GM19372 (cell line): ENCODE measurements at regions not wholly inside any gene's neighbourhood (a gene's known extent, or its start where the extent isn't known, plus 50 kb on each side); places are given as distances from the start of the nearest gene placed in this dataset.

Experiments
- ATAC-seq: cut with Tn5 transposase; IDR thresholded peaks from one replicate; pipeline ENCODE4 v1.9.1; 2021; ENCODE audit warnings: mild to moderate bottlenecking, low read depth, moderate library complexity; ENCODE audit not compliant: unreplicated experiment

GRCh38 chr9:118336943-118337330 lies 632.7 kb downstream of the TLR4 start:
- no peak for ATAC-seq

- ATAC-seq, result no peak
Measured at GRCh38 chr9:118360036-118360435, 655.8 kb downstream of the TLR4 start.

- no peak for ATAC-seq
Measured at GRCh38 chr9:118362123-118362522, 657.9 kb downstream of the TLR4 start.

- no peak for ATAC-seq
Measured at GRCh38 chr9:118362596-118362995, 658.4 kb downstream of the TLR4 start.

DNA sequence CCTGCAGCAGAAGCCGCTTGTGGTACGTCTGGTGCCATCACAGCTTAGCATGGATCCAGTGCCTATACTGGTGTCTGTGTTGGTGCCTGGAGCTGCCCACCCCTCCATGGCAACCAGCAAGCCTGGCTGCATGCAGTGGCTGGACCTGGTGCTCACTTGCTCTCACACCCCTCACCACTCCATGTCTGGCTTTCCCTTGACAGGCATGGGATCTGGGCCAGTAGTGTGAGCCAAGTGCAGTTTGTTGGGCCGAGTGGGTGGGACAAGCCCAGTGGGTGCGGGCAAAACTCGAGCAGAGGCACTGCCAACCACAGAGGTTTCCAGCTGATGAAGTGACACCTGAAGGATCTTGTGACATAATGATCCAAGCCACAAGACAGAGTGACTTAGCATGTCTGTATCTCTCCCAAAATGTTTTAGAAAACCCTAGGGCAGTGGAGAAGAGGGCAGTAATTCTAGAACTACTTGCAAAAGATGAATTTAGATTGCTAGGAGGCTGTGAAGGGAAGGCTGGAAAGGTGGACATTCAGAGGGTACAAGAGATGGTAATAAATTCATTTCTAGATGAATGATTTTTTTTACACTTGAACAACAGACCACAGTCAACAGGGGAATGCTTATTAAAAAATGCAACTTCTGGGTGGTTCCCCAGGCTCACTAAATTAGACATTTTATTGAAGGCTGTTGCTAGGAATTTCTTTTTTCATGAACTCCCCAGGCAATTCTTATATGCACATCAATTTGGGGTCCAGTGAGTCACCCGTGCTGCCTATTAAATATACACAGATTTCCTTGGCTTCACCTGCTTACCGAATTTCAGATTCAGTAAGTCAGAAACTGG lies 660.3 kb downstream of the TLR4 start:
- ATAC-seq, result no peak

DNA sequence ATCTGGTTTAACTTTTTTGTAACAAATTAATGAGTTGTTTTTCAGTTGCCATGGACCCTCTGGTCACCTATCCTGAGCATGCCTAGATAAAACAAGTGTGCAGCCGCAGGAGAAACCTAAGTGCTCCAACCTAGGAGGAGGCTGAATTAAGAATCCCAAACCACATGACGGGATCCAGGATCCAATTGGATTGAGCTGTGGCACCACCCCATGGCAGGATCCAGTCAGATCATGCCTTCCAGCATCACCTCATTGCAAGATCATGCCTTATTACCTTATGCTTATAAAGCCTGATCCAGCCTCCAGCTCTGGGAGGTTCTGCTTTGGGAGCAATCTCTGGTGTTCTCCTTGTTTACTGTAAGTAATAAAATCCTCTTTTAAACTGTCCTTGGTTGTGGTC lies 662.0 kb downstream of the TLR4 start:
- ATAC-seq, result no peak

DNA sequence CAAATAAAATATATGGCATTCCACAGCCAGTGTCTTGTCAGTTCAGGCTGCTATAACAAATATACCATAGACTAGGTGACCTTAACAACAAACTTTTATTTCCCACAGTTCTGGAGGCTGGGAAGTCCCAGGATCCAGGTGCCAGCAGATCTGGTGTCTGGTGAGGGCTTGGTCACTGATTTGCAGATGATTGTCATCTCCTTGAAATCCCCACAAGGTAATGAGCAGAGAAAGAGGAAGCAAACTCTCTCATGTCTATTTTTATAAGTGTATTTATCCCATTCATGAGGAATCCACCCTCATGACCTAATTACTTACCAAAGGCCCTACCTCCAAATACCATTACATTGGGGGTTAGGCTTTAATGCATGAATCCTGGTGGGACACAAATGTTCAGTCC lies 663.2 kb downstream of the TLR4 start:
- ATAC-seq, result no peak

- ATAC-seq, result no peak
Measured at GRCh38 chr9:118384531-118385100, 680.4 kb downstream of the TLR4 start.

- ATAC-seq, result no peak
Measured at GRCh38 chr9:118395415-118395814, 691.2 kb downstream of the TLR4 start.

DNA sequence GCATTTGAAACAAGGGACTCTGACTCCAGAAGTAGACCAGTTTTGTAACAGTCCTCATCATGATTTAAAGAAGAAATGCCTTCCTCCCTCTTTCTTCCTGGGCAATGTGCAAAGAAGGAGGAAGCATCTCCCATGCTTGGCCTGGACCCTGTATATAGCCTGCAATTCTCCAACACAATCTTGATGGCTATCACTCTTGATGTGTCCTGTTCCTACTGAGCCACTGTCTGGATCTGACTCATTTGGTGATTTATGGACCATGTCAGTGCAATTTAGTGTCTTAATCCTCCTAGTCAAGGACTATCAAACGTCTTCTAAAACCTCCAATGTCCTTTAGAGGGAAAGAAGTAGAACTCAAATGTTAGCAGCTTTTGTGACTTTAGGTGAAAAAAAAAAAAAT lies 697.3 kb downstream of the TLR4 start:
- no peak for ATAC-seq

GRCh38 chr9:118414676-118415075 lies 710.5 kb downstream of the TLR4 start:
- ATAC-seq, result no peak

- ATAC-seq, result no peak
Measured at GRCh38 chr9:118418887-118419565, 714.8 kb downstream of the TLR4 start.

GRCh38 chr9:118419676-118420075 lies 715.5 kb downstream of the TLR4 start:
- ATAC-seq, result no peak

DNA sequence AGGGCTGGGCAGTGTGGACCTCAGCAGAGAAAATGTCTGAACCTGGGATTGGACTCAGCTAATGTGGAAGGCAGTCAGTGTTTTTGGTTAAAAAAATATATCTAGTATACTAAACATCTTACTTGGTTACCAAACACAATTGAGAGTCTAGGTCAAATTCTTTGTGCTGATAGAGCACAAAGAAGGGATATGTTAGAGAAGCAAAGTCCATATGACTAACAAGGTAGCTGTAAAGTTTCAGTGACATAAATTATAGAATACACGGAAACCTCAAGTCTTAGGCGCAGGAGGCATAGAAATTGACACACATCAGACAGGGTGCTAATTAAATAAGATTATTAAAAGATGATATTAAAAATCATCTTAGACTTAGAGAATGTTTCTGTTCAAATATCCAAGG lies 718.3 kb downstream of the TLR4 start:
- no peak for ATAC-seq

- ATAC-seq, result no peak
Measured at GRCh38 chr9:118423021-118423420, 718.8 kb downstream of the TLR4 start.

GRCh38 chr9:118423721-118424120 lies 719.5 kb downstream of the TLR4 start:
- no peak for ATAC-seq

GRCh38 chr9:118426772-118427171 lies 722.6 kb downstream of the TLR4 start:
- ATAC-seq, result no peak

DNA sequence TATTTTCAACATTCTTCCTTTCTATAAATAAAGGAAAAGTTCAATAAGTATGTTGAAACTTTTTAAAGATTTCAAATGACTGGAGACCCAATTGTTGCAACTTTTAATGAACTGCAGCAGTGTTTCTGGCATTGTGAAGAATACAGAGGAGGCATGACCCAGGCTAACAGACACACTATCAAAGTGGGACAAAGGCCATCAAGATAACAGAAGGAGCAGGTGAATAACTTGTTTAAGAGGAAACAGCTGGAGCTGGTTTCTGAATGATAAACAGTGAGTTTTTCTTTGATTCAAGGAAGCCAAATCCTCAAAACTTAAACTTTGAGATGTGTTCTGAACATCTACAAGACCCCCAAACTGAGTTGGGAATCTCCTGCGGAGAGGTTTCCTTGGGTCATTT lies 734.6 kb downstream of the TLR4 start:
- ATAC-seq, result no peak

DNA sequence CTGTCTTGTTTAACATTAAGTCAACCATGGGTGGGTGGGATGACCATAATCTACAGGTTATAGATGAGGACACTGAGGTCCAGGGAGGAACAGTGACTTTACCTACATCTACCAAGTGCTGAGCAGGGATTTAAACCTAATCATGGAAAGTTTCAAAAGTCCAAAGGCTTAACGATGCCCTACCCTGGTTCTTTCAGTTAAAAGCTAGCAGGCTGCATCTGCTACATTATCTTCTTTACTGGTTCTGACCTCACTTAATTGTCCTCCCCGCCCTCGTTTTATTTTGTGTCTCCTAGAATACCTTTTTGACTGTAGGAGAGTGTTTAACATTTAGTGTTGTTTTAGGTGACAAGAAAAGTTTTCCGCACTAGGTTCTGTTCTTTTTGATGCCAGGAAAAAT lies 735.2 kb downstream of the TLR4 start:
- no peak for ATAC-seq

- no peak for ATAC-seq
Measured at GRCh38 chr9:118444403-118444802, 740.2 kb downstream of the TLR4 start.

GRCh38 chr9:118446943-118447639 lies 742.9 kb downstream of the TLR4 start:
- ATAC-seq, result no peak
